GM19397 (cell line): ENCODE measurements at regions not wholly inside any gene's neighbourhood (a gene's known extent, or its start where the extent isn't known, plus 50 kb on each side); places are given as distances from the start of the nearest gene placed in this dataset.

Source experiments
- ATAC-seq: cut with Tn5 transposase; IDR thresholded peaks from one replicate; pipeline ENCODE4 v1.9.1; 2021; ENCODE audit warnings: mild to moderate bottlenecking, moderate library complexity; ENCODE audit not compliant: unreplicated experiment

DNA sequence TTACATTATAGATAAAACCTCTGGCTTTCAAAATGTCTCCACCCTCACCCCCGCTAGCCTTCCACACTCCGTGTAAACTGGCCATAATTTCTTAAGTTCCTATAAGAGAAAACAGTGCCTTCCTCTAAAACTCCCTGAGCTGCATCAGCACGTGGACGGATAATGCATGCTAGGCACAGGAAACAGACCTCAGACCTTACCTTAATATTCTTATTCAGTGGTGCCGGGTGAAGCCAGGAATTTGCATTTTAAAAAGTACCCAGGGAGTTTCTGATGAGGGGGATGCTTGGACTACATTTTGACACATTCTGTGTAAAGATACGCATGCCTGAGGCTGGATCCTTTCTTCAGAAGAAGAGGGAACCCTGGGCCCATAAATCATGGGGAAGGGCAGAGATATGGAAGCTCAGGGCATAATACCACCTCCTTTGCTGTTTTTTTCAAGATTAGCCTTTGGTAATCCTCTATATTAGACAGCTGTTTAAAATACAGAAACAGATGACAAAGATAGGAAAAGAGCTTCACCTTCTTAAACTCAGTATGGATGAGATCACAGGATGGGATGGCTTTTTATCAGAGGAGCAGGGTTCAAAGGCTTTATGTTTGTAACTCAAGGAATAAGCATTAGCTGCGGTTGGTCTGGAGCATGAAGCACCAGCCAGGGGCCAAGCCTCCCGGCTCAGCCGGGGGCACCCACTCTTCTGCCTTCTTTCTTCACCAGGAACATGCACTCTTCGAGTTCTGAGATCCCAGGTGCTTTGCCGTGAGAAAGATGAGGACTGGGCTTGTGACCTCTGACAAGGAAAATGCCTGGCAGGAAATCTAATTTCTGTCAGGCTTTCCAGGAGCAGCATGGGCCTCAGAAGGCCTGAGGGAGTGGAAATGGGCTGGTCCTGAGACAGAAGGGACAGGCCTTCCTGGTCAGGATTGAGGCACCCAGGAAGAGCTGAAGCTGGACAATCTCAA is 218.1 kb upstream of the SOX4 start:
- ATAC-seq, result peak; percentile 56

DNA sequence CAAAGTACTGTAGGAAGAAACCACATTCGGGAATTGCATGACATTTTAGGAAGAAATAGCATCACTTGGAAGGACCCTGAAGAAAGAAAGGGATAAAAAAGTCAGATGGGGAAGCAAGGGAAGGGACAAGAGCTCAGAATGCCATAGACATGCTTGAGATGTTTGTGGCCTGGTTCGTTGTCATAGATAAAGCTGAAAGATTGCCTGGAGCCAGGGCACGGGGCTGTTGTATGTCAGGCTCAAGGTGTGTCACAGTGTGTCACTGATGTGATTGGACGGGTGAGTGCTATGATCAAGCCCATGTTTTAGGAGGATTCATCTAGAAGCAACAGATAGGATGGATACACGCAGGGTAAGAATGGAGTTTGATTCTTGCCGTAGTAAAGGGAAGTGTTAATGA is 216.2 kb upstream of the SOX4 start:
- ATAC-seq, result no peak

GRCh38 chr6:21381331-21381963 is 212.1 kb upstream of the SOX4 start:
- ATAC-seq, result no peak

DNA sequence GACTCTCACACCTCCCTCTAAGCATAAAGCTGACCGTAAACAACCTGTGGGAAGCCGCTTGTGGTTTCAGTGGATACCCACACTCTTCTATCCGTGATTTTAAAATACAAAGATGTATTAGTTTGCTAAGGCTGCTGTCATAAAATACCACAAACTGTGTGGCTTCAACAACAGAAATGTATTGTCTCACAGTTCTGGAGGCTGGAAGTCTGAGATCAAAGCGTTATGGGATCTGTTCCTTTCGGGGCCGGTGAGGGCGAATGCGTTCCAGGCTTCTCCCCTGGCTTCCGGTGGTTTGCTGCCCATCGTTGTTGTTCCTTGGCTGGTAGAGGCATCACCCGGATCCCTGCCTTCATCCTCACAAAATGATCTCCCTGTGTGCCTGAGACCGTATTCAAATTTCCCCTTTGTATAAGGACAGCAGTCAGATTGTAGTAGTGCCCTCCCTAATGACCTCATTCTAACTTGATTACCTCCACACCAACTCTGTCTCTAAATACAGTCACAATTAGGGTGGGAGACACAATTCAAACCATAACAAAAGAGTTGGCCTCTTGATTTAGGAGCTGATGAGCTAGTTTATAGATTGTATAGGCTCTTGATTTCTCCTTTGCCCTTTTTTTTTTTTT is 210.6 kb upstream of the SOX4 start:
- ATAC-seq, result no peak

DNA sequence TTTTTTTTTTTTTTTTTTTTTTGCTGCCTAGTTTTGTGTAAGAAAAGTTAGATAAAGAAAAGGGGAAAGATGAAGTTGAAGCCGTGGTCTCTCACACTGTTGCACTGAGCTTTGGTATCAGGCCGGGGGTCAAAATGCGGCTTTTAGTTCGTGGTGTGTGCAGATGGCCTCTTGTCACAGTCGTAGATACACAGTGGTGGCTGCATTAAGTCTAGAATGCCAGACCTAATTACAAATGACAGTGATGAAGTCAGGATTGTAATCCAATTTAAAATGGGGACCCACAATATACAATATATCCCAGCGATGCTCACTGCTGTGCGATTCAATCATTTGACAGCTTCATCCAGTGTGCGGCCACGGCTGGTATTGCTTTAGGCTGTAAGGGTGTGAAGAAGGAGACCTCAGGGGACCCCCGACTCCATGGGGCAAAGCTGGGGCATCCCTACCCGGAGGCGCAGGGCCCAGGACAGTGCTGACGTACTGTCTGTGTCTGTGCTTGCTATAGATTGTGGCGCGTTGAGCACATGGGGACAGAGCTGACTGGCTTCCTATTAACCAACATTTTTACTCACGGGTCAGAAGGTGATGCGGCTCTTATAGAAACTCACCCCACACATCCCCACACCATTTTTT is 210.0 kb upstream of the SOX4 start:
- ATAC-seq, result no peak

DNA sequence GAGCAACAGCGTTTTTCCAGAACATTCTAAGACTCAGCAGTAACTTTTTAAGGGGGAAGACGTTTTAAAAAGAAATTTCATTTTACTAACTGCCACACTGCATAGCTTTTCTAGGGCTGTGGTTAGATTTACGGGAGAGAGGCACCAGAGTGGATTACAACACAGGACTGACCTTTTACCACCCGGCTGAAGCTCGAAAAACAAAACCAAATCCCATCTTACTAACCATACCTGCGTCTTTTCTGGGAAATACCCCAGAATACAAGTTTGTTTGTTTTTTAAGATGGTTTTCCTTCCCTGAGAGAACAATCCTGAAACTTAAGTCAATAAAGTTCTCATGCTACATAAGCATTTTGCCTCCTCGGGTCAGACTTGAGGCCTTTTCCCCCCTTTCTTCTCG is 209.3 kb upstream of the SOX4 start:
- no peak for ATAC-seq

GRCh38 chr6:21386744-21387143 is 206.8 kb upstream of the SOX4 start:
- ATAC-seq, result no peak

DNA sequence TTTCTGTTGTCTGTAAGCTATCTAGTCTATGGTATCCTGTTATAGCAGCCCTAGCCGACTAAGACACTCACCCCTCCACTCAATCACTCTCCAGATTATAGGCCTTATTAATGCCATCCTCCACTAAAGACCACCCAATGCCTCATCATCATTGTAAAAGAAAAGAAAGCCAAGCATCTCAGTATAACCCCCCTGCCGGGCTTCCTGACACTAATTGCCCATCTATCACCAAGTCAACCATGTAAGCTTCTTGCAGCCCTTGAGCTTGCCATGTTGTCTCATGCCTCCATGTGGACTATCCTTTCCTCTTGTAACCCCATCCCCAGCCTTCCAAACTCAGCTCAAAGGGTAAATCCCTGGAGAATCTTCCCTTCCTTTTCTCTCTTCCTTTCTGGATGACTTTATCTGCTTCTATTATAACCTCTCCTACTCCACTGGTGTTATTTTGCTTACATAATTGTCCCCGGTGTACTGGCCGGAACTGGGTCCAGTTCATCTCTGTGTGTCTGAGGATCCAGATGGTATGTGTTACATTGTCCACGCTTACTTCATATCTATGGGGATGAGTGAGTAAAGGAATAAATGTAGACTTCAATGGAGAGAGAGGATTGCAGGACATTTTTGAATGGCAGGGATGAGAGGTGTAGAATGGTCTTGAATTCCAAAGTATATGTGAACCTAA is 202.9 kb upstream of the SOX4 start:
- ATAC-seq, result no peak

GRCh38 chr6:21392177-21392576 is 201.4 kb upstream of the SOX4 start:
- ATAC-seq, result no peak

- no peak for ATAC-seq
Observed at GRCh38 chr6:21393441-21394165, 199.9 kb upstream of the SOX4 start.

DNA sequence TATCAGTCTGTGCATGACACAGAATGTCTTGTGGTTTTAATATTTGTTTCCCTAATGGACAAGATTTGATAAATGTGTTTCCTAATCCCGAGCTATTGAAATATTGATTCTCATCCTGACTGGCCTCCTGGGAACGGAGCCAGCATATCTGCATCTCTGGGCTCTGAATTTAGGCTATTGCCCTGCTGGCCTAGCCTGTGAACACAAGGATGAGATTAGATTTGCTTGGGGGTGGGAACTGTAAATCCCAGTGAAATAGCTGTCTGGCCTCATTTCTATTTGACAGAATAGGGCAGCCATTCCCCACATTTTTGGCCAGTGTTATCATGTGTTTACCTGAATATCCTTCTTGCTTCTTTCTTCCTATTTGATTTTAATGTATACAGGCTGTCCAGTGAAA is 198.4 kb upstream of the SOX4 start:
- ATAC-seq, result no peak

DNA sequence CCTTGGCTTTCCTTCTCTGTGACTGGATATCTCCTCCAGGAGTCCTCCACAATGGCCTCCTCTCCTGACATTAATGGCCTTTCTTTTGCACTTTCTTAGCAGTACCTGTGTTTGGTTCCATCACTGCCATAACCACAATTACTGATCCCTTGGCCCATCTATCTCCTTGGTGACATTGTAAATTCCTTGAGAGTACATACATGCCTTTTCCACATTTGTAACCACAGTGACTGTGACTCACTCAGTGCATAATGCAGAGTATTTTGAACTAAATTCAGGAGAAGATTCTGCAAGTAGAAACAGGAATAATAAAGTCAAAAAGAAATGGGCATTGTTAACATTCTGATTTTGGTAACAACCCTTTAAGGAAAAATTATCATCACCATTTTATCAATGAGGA is 197.2 kb upstream of the SOX4 start:
- ATAC-seq, result no peak

- no peak for ATAC-seq
Observed at GRCh38 chr6:21398741-21399325, 194.7 kb upstream of the SOX4 start.

DNA sequence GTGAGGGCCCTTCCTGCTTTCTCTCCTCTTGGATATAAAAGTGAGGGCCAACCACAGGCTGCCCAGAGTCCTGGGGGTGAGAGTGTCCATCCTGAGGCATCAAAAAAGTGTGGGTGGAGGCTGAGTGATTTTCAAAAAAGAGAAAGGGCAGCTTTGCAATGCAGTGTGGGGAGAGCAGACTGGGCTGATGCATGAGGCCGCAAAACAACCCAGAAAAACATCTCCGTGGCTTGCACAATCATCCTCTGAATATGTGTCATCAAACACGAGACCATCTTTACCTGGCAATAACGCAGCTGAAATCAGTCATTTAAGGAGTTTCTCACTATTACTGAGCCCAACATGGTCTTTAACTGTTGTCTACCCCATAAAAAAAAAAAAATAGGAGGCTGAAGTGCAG is 191.2 kb upstream of the SOX4 start:
- no peak for ATAC-seq

DNA sequence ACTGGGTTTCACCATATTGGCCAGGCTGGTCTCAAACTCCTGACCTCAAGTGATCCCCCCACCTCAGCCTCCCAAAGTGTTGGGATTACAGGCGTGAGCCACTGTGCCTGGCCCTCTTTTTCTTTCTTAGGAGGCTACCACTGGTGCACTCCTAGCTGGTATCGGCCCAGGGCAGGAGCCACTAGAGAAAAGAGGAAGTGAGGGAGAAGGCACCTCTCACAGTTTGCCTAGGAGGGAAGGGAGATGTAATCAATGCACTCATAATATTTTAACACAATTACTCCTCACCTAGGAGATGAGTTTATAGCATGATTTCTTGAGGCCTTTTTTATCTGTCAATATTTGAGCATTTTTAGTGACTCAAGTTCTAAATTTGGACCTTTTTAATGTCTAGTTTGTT is 189.0 kb upstream of the SOX4 start:
- no peak for ATAC-seq

GRCh38 chr6:21406316-21406715 is 187.2 kb upstream of the SOX4 start:
- ATAC-seq, result no peak

GRCh38 chr6:21409231-21409630 is 184.3 kb upstream of the SOX4 start:
- ATAC-seq, result no peak

- no peak for ATAC-seq
Observed at GRCh38 chr6:21413428-21413827, 180.1 kb upstream of the SOX4 start.

DNA sequence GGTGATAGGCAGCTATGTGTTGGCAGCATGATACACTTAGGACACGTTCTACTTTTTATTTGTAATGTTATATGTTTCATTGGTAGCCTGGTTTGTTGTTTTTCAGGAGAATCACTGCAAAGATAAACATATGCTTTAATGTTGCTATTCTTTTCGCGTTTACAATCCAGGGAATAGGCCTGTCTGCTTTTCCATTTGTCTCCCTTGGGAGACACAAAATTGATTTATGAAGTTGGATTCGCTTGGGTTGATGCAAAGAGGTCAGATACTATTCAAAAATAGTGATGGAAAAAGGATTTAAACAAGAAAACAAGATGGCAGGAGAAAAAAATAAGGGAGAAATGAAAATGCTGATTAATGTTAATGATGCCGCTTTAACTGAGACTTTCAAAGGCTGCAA is 179.5 kb upstream of the SOX4 start:
- ATAC-seq, result no peak
